HCT116 (cell line): ENCODE measurements at regions not wholly inside any gene's neighbourhood (a gene's known extent, or its start where the extent isn't known, plus 50 kb on each side); places are given as distances from the start of the nearest gene placed in this dataset.

Experiments
- EZH2 ChIP-seq: fragments of 200-600 bp; sonication (generic); IDR thresholded peaks from 2 replicates; pipeline ENCODE4 v1.6.1; 2017; ENCODE audit warnings: antibody characterized with exemption, mixed run types
- EZH2phosphoT487 ChIP-seq: fragments of 200-600 bp; IDR thresholded peaks from 2 replicates; pipeline ENCODE4 v1.6.1; 2018; ENCODE audit warnings: antibody characterized with exemption, borderline replicate concordance
- SRF ChIP-seq: IDR thresholded peaks from 2 replicates; pipeline ENCODE4 v1.6.1; 2012; ENCODE audit warnings: low read depth
- YY1 ChIP-seq: IDR thresholded peaks from 2 replicates; pipeline ENCODE4 v1.6.1; 2011; ENCODE audit warnings: low read length, low read depth, moderate library complexity, mild to moderate bottlenecking; ENCODE audit not compliant: insufficient replicate concordance; ENCODE audit errors: extremely low read depth
- ZNF274 ChIP-seq: fragments of 200-500 bp; sonication (Bioruptor generic); IDR thresholded peaks from 2 replicates; pipeline ENCODE4 v1.6.1; 2014; ENCODE audit warnings: mild to moderate bottlenecking, low read depth, low read length, inconsistent platforms
- TF ChIP-seq, protein P1 (sequence below), 3 experiments: fragments of 200-600 bp in 1 of 3; sonication (generic) in 1 of 3; IDR thresholded peaks in 2 of 3; conservative IDR thresholded peaks in 1 of 3; 2 replicates each; pipeline ENCODE4 v1.5.1; 2012 to 2017; ENCODE audit warnings: low read depth in 2 of 3, low read length in 2 of 3, antibody characterized with exemption in 1 of 3, borderline replicate concordance in 1 of 3, control low read depth in 1 of 3, mild to moderate bottlenecking in 1 of 3, mixed read lengths in 1 of 3, mixed run types in 1 of 3, moderate library complexity in 1 of 3; ENCODE audit not compliant: insufficient read depth in 1 of 3

DNA sequence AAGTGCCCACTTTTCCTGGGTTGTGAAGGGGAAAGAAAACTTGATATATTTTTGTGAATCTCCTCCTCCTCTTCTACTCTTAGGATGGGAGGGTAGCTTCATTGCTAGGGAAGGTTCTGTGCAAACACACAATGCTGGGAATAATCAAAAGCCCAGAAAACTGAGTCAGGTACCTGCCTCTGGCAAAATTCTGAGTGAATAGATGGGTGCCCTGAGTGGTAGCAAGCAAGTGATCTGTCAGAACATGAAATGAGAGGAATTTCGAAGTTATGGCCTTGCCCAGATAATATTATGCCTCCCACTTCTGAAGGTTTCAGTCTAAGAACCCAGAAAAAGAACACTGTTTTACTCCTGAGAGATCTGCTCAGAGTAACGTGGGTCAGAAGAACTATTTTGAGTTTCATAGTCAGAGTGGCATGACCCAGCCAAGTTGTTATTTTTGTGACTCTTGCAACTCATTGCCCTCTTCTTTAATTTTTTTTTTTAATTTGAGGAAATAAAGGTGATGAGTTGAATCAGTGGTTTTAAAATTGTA, 158.3 kb downstream of the BMP2 start:
- TF ChIP-seq SRF: no peak
- TF ChIP-seq ZNF274: no peak
- TF ChIP-seq EZH2: no peak
- TF ChIP-seq, protein P1, sequence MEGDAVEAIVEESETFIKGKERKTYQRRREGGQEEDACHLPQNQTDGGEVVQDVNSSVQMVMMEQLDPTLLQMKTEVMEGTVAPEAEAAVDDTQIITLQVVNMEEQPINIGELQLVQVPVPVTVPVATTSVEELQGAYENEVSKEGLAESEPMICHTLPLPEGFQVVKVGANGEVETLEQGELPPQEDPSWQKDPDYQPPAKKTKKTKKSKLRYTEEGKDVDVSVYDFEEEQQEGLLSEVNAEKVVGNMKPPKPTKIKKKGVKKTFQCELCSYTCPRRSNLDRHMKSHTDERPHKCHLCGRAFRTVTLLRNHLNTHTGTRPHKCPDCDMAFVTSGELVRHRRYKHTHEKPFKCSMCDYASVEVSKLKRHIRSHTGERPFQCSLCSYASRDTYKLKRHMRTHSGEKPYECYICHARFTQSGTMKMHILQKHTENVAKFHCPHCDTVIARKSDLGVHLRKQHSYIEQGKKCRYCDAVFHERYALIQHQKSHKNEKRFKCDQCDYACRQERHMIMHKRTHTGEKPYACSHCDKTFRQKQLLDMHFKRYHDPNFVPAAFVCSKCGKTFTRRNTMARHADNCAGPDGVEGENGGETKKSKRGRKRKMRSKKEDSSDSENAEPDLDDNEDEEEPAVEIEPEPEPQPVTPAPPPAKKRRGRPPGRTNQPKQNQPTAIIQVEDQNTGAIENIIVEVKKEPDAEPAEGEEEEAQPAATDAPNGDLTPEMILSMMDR (IDR thresholded peaks at IDR 0.05 in 2 of 3, conservative IDR thresholded peaks at IDR 0.05 in 1 of 3; ENCODE audit: borderline replicate concordance in 1 of 3, insufficient read depth in 1 of 3, low read depth in 2 of 3, low read length in 2 of 3): no peak
- no peak for TF ChIP-seq YY1
- no peak for TF ChIP-seq EZH2phosphoT487
